HuH-7.5 (cell line): ENCODE measurements at regions not wholly inside any gene's neighbourhood (a gene's known extent, or its start where the extent isn't known, plus 50 kb on each side); places are given as distances from the start of the nearest gene placed in this dataset.

Source experiments
- DNase-seq: peaks from one replicate; pipeline ENCODE4 v3.0.0; 2011; ENCODE audit warnings: low spot score

- no peak for DNase-seq
These were observed 598.6 kb downstream of the SLC4A3 start for GRCh38 chr2:220226076-220226475.

GRCh38 chr2:220226546-220226945 lies 599.1 kb downstream of the SLC4A3 start:
- no peak for DNase-seq

GRCh38 chr2:220227266-220227920 lies 600.0 kb downstream of the SLC4A3 start:
- DNase-seq = no peak

GRCh38 chr2:220228310-220229006 lies 601.0 kb downstream of the SLC4A3 start:
- DNase-seq = no peak

GRCh38 chr2:220240641-220241040 lies 613.2 kb downstream of the SLC4A3 start:
- DNase-seq = no peak

GRCh38 chr2:220241423-220241822 lies 614.0 kb downstream of the SLC4A3 start:
- DNase-seq = no peak

GRCh38 chr2:220243571-220243970 lies 616.1 kb downstream of the SLC4A3 start:
- no peak for DNase-seq

GRCh38 chr2:220246386-220246785 lies 619.0 kb downstream of the SLC4A3 start:
- DNase-seq = no peak

GRCh38 chr2:220247588-220248350 lies 620.3 kb downstream of the SLC4A3 start:
- no peak for DNase-seq

GRCh38 chr2:220259662-220260061 lies 632.2 kb downstream of the SLC4A3 start:
- no peak for DNase-seq

GRCh38 chr2:220263300-220263699 lies 635.9 kb downstream of the SLC4A3 start:
- DNase-seq = no peak

GRCh38 chr2:220269367-220269766 lies 641.9 kb downstream of the SLC4A3 start:
- DNase-seq = no peak

GRCh38 chr2:220270481-220271070 lies 643.1 kb downstream of the SLC4A3 start:
- DNase-seq = no peak

GRCh38 chr2:220272656-220273055 lies 645.2 kb downstream of the SLC4A3 start:
- no peak for DNase-seq

GRCh38 chr2:220273082-220273481 lies 645.7 kb downstream of the SLC4A3 start:
- no peak for DNase-seq

- DNase-seq = no peak
These were observed 648.0 kb downstream of the SLC4A3 start for GRCh38 chr2:220275454-220275853.

GRCh38 chr2:220276741-220277444 lies 649.5 kb downstream of the SLC4A3 start:
- DNase-seq = no peak

GRCh38 chr2:220277445-220277975 lies 650.1 kb downstream of the SLC4A3 start:
- no peak for DNase-seq

- DNase-seq = no peak
These were observed 650.6 kb downstream of the SLC4A3 start for GRCh38 chr2:220278022-220278421.

GRCh38 chr2:220279372-220279771 lies 651.9 kb downstream of the SLC4A3 start:
- no peak for DNase-seq

GRCh38 chr2:220279840-220280239 lies 652.4 kb downstream of the SLC4A3 start:
- no peak for DNase-seq

GRCh38 chr2:220280736-220281135 lies 653.3 kb downstream of the SLC4A3 start:
- DNase-seq = no peak
